ENCODE measurements at regions not wholly inside any gene's neighbourhood (a gene's known extent, or its start where the extent isn't known, plus 50 kb on each side); places are given as distances from the start of the nearest gene placed in this dataset.

GRCh38 chr7:3157566-3158287, 114.1 kb upstream of the CARD11 start:
- TF ChIP-seq POLR2A (IDR thresholded peaks at IDR 0.05) = no peak
- no peak for TF ChIP-seq CTCF (IDR thresholded peaks at IDR 0.05)
- no peak for TF ChIP-seq POLR2AphosphoS5 (IDR thresholded peaks at IDR 0.05)
